ENCODE measurements at regions not wholly inside any gene's neighbourhood (a gene's known extent, or its start where the extent isn't known, plus 50 kb on each side); places are given as distances from the start of the nearest gene placed in this dataset.
"Not testable (repeated sequence)": the region's sequence is repeated elsewhere in the genome, so short reads cannot be mapped to it uniquely, and the experiment has no call there.

- FAIRE-seq; POLR2A ChIA-PET; BruUV-seq (replicated peaks): not testable (repeated sequence)
Measured at GRCh38 chr2:131618320-131618719, 90.6 kb downstream of the CCDC74A start.

GRCh38 chr2:131622874-131623273 lies 95.2 kb downstream of the CCDC74A start:
- peak; percentile 37; the same call in 1 of the 2 replicates for TF ChIP-seq SPI1 (IDR thresholded peaks at IDR 0.05; ENCODE audit: borderline replicate concordance, insufficient read depth, low read depth, low read length)
- ATAC-seq; H3K4me2 ChIP-seq (ENCODE audit: control insufficient read depth, insufficient read depth); H3K4me3 ChIP-seq; H3K9me3 ChIP-seq (replicated peaks; ENCODE audit: control insufficient read depth, insufficient read depth, low read length); H4K20me1 ChIP-seq (ENCODE audit: control insufficient read depth, insufficient read depth); H3K27ac ChIP-seq (ENCODE audit: control insufficient read depth, insufficient read depth); H3K9ac ChIP-seq (ENCODE audit: control insufficient read depth, insufficient read depth, low read length); FAIRE-seq; SMC1A ChIA-PET (ENCODE audit: uncharacterized antibody, unreplicated experiment); H3K79me2 ChIP-seq (ENCODE audit: control insufficient read depth, insufficient read depth, low read length); in situ Hi-C loops (cut with MboI); CTCF ChIA-PET; H3K4me1 ChIP-seq (ENCODE audit: control insufficient read depth, insufficient read depth, low read length); DNase-seq (ENCODE audit: low read depth, low spot score); POLR2A ChIA-PET; RAD21 ChIA-PET (ENCODE audit: unreplicated experiment); intact Hi-C loops (cut with micrococcal nuclease; ENCODE audit: unreplicated experiment); H3K27me3 ChIP-seq (replicated peaks in 1 of 2; ENCODE audit: control insufficient read depth in 2 of 2, insufficient read depth in 2 of 2, low read length in 1 of 2); H3K36me3 ChIP-seq (ENCODE audit: control insufficient read depth in 2 of 2, insufficient read depth in 2 of 2, low read length in 1 of 2); H2AFZ ChIP-seq (ENCODE audit: control insufficient read depth, low read depth, low read length); BruUV-seq (replicated peaks): not testable (repeated sequence)
- 58% methylated on average over 2 of the region's 2 CpGs for WGBS (ENCODE audit: insufficient coverage, insufficient replicate concordance, low lambda C conversion rate, missing lambda C conversion rate)

More at GRCh38 chr2:131618320-131618719, 90.6 kb downstream of the CCDC74A start:
- H3K79me2 ChIP-seq (ENCODE audit: control insufficient read depth, insufficient read depth, low read length); H3K27ac ChIP-seq (ENCODE audit: control insufficient read depth, insufficient read depth); H3K9me3 ChIP-seq (replicated peaks; ENCODE audit: control insufficient read depth, insufficient read depth, low read length); H4K20me1 ChIP-seq (ENCODE audit: control insufficient read depth, insufficient read depth); H3K27me3 ChIP-seq (replicated peaks in 1 of 2; ENCODE audit: control insufficient read depth in 2 of 2, insufficient read depth in 2 of 2, low read length in 1 of 2); H2AFZ ChIP-seq (ENCODE audit: control insufficient read depth, low read depth, low read length); RAD21 ChIA-PET (ENCODE audit: unreplicated experiment); DNase-seq (ENCODE audit: low read depth, low spot score); H3K4me1 ChIP-seq (ENCODE audit: control insufficient read depth, insufficient read depth, low read length); ATAC-seq; H3K36me3 ChIP-seq (ENCODE audit: control insufficient read depth in 2 of 2, insufficient read depth in 2 of 2, low read length in 1 of 2); H3K4me2 ChIP-seq (ENCODE audit: control insufficient read depth, insufficient read depth); SMC1A ChIA-PET (ENCODE audit: uncharacterized antibody, unreplicated experiment); H3K4me3 ChIP-seq; intact Hi-C loops (cut with micrococcal nuclease; ENCODE audit: unreplicated experiment); in situ Hi-C loops (cut with MboI); CTCF ChIA-PET; H3K9ac ChIP-seq (ENCODE audit: control insufficient read depth, insufficient read depth, low read length): not testable (repeated sequence)
- WGBS (ENCODE audit: insufficient coverage, insufficient replicate concordance, low lambda C conversion rate, missing lambda C conversion rate): 32% methylated on average over 3 of the region's 3 CpGs

- POLR2A ChIA-PET; H3K4me1 ChIP-seq (ENCODE audit: control insufficient read depth, insufficient read depth, low read length); DNase-seq (ENCODE audit: low read depth, low spot score); H3K27ac ChIP-seq (ENCODE audit: control insufficient read depth, insufficient read depth); ATAC-seq; in situ Hi-C loops (cut with MboI); RAD21 ChIA-PET (ENCODE audit: unreplicated experiment); H3K9me3 ChIP-seq (replicated peaks; ENCODE audit: control insufficient read depth, insufficient read depth, low read length); FAIRE-seq; H4K20me1 ChIP-seq (ENCODE audit: control insufficient read depth, insufficient read depth); H3K36me3 ChIP-seq (ENCODE audit: control insufficient read depth in 2 of 2, insufficient read depth in 2 of 2, low read length in 1 of 2); H3K27me3 ChIP-seq (replicated peaks in 1 of 2; ENCODE audit: control insufficient read depth in 2 of 2, insufficient read depth in 2 of 2, low read length in 1 of 2); H3K79me2 ChIP-seq (ENCODE audit: control insufficient read depth, insufficient read depth, low read length); CTCF ChIA-PET; BruUV-seq (replicated peaks); H3K4me2 ChIP-seq (ENCODE audit: control insufficient read depth, insufficient read depth); H3K4me3 ChIP-seq; H2AFZ ChIP-seq (ENCODE audit: control insufficient read depth, low read depth, low read length); H3K9ac ChIP-seq (ENCODE audit: control insufficient read depth, insufficient read depth, low read length); intact Hi-C loops (cut with micrococcal nuclease; ENCODE audit: unreplicated experiment): not testable (repeated sequence)
- 84% methylated on average over 10 of the region's 10 CpGs for WGBS (ENCODE audit: insufficient coverage, insufficient replicate concordance, low lambda C conversion rate, missing lambda C conversion rate)
- SMC1A ChIA-PET (ENCODE audit: uncharacterized antibody, unreplicated experiment): interaction anchor here (0.8 kb wide), 1 partner anchor 13 kb away, joined by 3 read pairs; no protein-coding TSS in a partner anchor
Measured at GRCh38 chr2:131626011-131626410, 98.3 kb downstream of the CCDC74A start.

GRCh38 chr2:131626565-131626964 lies 98.9 kb downstream of the CCDC74A start:
- H3K4me3 ChIP-seq; intact Hi-C loops (cut with micrococcal nuclease; ENCODE audit: unreplicated experiment); DNase-seq (ENCODE audit: low read depth, low spot score); H3K36me3 ChIP-seq (ENCODE audit: control insufficient read depth in 2 of 2, insufficient read depth in 2 of 2, low read length in 1 of 2); RAD21 ChIA-PET (ENCODE audit: unreplicated experiment); H3K9ac ChIP-seq (ENCODE audit: control insufficient read depth, insufficient read depth, low read length); ATAC-seq; in situ Hi-C loops (cut with MboI); FAIRE-seq; BruUV-seq (replicated peaks); H3K9me3 ChIP-seq (replicated peaks; ENCODE audit: control insufficient read depth, insufficient read depth, low read length); H3K27me3 ChIP-seq (replicated peaks in 1 of 2; ENCODE audit: control insufficient read depth in 2 of 2, insufficient read depth in 2 of 2, low read length in 1 of 2); H3K27ac ChIP-seq (ENCODE audit: control insufficient read depth, insufficient read depth); H4K20me1 ChIP-seq (ENCODE audit: control insufficient read depth, insufficient read depth); H2AFZ ChIP-seq (ENCODE audit: control insufficient read depth, low read depth, low read length); H3K4me1 ChIP-seq (ENCODE audit: control insufficient read depth, insufficient read depth, low read length); H3K4me2 ChIP-seq (ENCODE audit: control insufficient read depth, insufficient read depth); POLR2A ChIA-PET; H3K79me2 ChIP-seq (ENCODE audit: control insufficient read depth, insufficient read depth, low read length); CTCF ChIA-PET: not testable (repeated sequence)
- SMC1A ChIA-PET (ENCODE audit: uncharacterized antibody, unreplicated experiment): interaction anchor here (0.8 kb wide), 1 partner anchor 13 kb away, joined by 3 read pairs; no protein-coding TSS in a partner anchor
- WGBS (ENCODE audit: insufficient coverage, insufficient replicate concordance, low lambda C conversion rate, missing lambda C conversion rate): 77% methylated on average over 19 of the region's 19 CpGs
